Keratinocyte (primary cell): ENCODE measurements at regions not wholly inside any gene's neighbourhood (a gene's known extent, or its start where the extent isn't known, plus 50 kb on each side); places are given as distances from the start of the nearest gene placed in this dataset.
"Not testable (repeated sequence)": the region's sequence is repeated elsewhere in the genome, so short reads cannot be mapped to it uniquely, and the experiment has no call there.

Source experiments
- DNase-seq: peaks from one replicate; pipeline ENCODE4 v3.0.0-alpha.2; 2011; ENCODE audit warnings: low read depth, missing footprints, low spot score
- FAIRE-seq: peaks from 2 replicates; lab custom pipeline; 2011; peaks lifted over from hg19 to GRCh38; lab: Jason Lieb, UNC
- H2AFZ ChIP-seq: 2 replicates; pipeline ENCODE4 v1.6.0; 2012; ENCODE audit warnings: low read length, control low read depth, inconsistent platforms; ENCODE audit not compliant: control insufficient read depth
- H3K27ac ChIP-seq: 2 replicates; pipeline ENCODE4 v1.5.1; 2011; ENCODE audit warnings: low read length; ENCODE audit not compliant: control insufficient read depth, insufficient read depth
- H3K27me3 ChIP-seq: 3 replicates; pipeline ENCODE4 v1.6.0; 2011; ENCODE audit warnings: low read length; ENCODE audit not compliant: control insufficient read depth, insufficient read depth; ENCODE audit errors: extremely low read depth
- H3K36me3 ChIP-seq, 2 experiments: 2 replicates in 1 of 2; 3 replicates in 1 of 2; pipeline ENCODE4 v1.5.1; 2011; ENCODE audit warnings: low read length in 2 of 2, mild to moderate bottlenecking in 1 of 2; ENCODE audit not compliant: control insufficient read depth in 2 of 2, insufficient read depth in 2 of 2; ENCODE audit errors: extremely low read depth in 1 of 2
- H3K4me1 ChIP-seq: 3 replicates; pipeline ENCODE4 v1.5.1; 2011; ENCODE audit warnings: low read length; ENCODE audit not compliant: control insufficient read depth, insufficient read depth; ENCODE audit errors: extremely low read depth
- H3K4me2 ChIP-seq: 3 replicates; pipeline ENCODE4 v1.6.0; 2011; ENCODE audit warnings: low read depth, low read length; ENCODE audit not compliant: control insufficient read depth, insufficient read depth; ENCODE audit errors: extremely low read depth
- H3K4me3 ChIP-seq, 3 experiments: fragments of 200-600 bp in 1 of 3; sonication (generic) in 1 of 3; 2 replicates in 2 of 3; 3 replicates in 1 of 3; pipeline ENCODE4 v1.5.1; 2011 to 2016; ENCODE audit warnings: low read length in 3 of 3, mild to moderate bottlenecking in 3 of 3, control low read depth in 2 of 3, inconsistent platforms in 1 of 3, low read depth in 1 of 3, mixed read lengths in 1 of 3, mixed run types in 1 of 3, moderate library complexity in 1 of 3; ENCODE audit not compliant: control insufficient read depth in 2 of 3, insufficient read depth in 2 of 3; ENCODE audit errors: extremely low read depth in 1 of 3
- H3K79me2 ChIP-seq: 2 replicates; pipeline ENCODE4 v1.6.0; 2012; ENCODE audit warnings: low read length; ENCODE audit not compliant: control insufficient read depth, insufficient read depth
- H3K9ac ChIP-seq: 3 replicates; pipeline ENCODE4 v1.6.0; 2011; ENCODE audit warnings: low read length; ENCODE audit not compliant: control insufficient read depth, insufficient read depth; ENCODE audit errors: extremely low read depth
- H3K9me1 ChIP-seq: 3 replicates; pipeline ENCODE4 v1.6.0; 2011; ENCODE audit warnings: low read length; ENCODE audit not compliant: control insufficient read depth, insufficient read depth; ENCODE audit errors: extremely low read depth
- H3K9me3 ChIP-seq: 2 replicates; pipeline ENCODE4 v1.5.1; 2012; ENCODE audit warnings: low read depth, low read length; ENCODE audit not compliant: control insufficient read depth
- H4K20me1 ChIP-seq: 3 replicates; pipeline ENCODE4 v1.6.0; 2011; ENCODE audit warnings: low read length; ENCODE audit not compliant: control insufficient read depth, insufficient read depth; ENCODE audit errors: extremely low read depth
- dilution Hi-C: fragments of 300-500 bp; cut with MboI; formaldehyde crosslinking; loops from one replicate; pipeline ENCODE4 v1.7.0; 2020; ENCODE audit warnings: low sequenced_read_pairs; ENCODE audit not compliant: extremely low pct_ligation_motif_present
- TF ChIP-seq, protein P1 (sequence below), 3 experiments: IDR thresholded peaks in 1 of 3; conservative IDR thresholded peaks in 1 of 3; optimal IDR thresholded peaks in 1 of 3; 2 replicates in 2 of 3; 3 replicates in 1 of 3; pipeline versions ENCODE3 to v1.5.1; 2011; ENCODE audit warnings: low read length in 3 of 3, mild to moderate bottlenecking in 3 of 3, moderate library complexity in 2 of 3, control low read depth in 1 of 3, inconsistent platforms in 1 of 3; ENCODE audit not compliant: insufficient read depth in 2 of 3; ENCODE audit errors: extremely low read depth in 1 of 3

DNA sequence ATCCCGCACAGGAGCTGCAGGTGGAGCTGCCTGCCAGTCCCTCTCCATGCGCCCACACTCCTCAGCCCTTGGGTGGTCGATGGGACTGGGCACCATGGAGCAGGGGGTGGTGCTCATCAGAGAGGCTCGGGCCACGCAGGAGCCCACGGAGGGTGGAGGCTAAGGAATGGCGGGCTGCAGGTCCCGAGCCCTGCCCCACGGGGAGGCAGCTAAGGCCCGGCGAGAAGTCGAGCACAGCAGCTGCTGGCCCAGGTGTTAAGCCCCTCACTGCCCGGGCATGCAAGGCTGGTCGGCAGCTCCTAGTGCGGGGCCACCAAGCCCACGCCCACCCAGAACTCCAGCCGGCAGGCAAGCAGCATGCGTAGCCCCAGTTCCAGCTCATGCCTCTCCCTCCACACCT is 80.2 kb downstream of the DEFB131A start:
- DNase-seq, H3K4me2 ChIP-seq, H4K20me1 ChIP-seq, H3K36me3 ChIP-seq, H3K27ac ChIP-seq, FAIRE-seq, H3K9me1 ChIP-seq, H3K79me2 ChIP-seq, H3K27me3 ChIP-seq, H3K9ac ChIP-seq, dilution Hi-C loops, H3K9me3 ChIP-seq, H3K4me1 ChIP-seq, H2AFZ ChIP-seq, H3K4me3 ChIP-seq: not testable (repeated sequence)

DNA sequence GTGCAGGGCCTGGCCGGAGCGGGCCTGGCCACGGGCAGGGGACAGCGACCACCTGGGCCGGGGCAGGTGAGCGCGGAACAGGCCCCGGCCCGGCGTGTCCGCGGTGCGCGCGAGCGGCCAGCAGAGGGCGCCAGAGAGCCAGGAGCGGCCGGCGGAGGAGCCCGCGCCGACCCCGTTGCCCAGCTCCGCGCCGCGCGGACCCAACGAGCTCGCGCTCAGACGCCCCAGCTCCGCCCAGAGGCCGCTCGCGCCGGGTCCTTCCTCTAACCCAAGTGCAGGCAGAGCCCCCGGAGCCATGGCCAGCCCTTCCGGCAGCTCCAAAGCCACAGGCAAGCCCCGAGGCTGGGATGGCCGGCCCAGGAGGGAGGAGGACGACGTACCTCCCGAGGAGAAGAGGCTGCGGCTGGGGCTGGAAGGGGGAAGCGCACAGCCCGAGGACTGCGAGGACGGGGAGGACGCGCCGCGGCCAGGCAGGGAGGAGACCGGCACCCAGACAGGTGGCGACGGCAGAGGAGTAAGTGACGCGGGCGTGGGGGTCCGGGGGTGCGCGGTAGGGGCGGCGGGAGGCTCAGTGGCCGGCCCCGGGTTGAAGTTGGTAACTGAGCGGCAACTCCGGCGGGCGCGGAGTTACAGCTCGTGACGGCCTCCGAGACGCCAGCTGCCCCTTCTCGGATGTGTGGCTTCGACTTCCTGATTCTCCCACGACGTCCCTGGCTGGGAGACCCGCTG is 88.1 kb downstream of the DEFB131A start:
- not testable (repeated sequence) for H3K79me2 ChIP-seq, H3K27ac ChIP-seq, FAIRE-seq

DNA sequence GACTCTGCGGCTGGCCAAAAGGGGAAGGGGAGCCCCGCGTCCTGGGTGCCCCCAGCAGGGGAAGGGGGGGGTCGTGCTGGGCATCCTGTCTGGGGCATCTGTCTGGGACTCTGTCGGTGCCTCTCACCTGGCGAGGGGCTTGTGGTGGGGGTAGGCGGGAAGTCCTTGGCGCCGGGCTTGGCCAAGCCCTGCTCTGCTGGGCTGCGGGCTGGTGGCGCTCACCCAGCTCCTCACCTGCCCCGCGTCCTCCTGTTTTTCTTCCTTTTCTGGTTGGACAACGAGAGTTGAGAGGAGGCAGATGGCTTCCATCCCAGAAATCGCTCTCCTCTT is 88.6 kb downstream of the DEFB131A start:
- H4K20me1 ChIP-seq, H3K4me2 ChIP-seq, H3K9ac ChIP-seq, DNase-seq, H3K27ac ChIP-seq, H3K4me1 ChIP-seq, H3K36me3 ChIP-seq, H3K27me3 ChIP-seq, H3K4me3 ChIP-seq, dilution Hi-C loops, H2AFZ ChIP-seq, FAIRE-seq, H3K9me3 ChIP-seq, H3K79me2 ChIP-seq, H3K9me1 ChIP-seq: not testable (repeated sequence)

More for the DNA sequence above, 88.1 kb downstream of the DEFB131A start:
- H4K20me1 ChIP-seq, H3K4me1 ChIP-seq, dilution Hi-C loops, H3K36me3 ChIP-seq, DNase-seq, H3K9me3 ChIP-seq, H3K9ac ChIP-seq, H3K9me1 ChIP-seq, H3K27me3 ChIP-seq: not testable (repeated sequence)
- TF ChIP-seq, protein P1, sequence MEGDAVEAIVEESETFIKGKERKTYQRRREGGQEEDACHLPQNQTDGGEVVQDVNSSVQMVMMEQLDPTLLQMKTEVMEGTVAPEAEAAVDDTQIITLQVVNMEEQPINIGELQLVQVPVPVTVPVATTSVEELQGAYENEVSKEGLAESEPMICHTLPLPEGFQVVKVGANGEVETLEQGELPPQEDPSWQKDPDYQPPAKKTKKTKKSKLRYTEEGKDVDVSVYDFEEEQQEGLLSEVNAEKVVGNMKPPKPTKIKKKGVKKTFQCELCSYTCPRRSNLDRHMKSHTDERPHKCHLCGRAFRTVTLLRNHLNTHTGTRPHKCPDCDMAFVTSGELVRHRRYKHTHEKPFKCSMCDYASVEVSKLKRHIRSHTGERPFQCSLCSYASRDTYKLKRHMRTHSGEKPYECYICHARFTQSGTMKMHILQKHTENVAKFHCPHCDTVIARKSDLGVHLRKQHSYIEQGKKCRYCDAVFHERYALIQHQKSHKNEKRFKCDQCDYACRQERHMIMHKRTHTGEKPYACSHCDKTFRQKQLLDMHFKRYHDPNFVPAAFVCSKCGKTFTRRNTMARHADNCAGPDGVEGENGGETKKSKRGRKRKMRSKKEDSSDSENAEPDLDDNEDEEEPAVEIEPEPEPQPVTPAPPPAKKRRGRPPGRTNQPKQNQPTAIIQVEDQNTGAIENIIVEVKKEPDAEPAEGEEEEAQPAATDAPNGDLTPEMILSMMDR (optimal IDR thresholded peaks at IDR 0.05 in 1 of 3, IDR thresholded peaks at IDR 0.05 in 1 of 3, conservative IDR thresholded peaks at IDR 0.05 in 1 of 3; ENCODE audit: extremely low read depth in 1 of 3, insufficient read depth in 2 of 3, low read length in 3 of 3): peak in 2 of 3 experiments; percentile 50 to 61
- H3K4me3 ChIP-seq: peak overlapping the region; percentile 40 to 64 (median 46)
- H2AFZ ChIP-seq: peak overlapping the region; percentile 77
- H3K4me2 ChIP-seq: peak overlapping the region; percentile 79

DNA sequence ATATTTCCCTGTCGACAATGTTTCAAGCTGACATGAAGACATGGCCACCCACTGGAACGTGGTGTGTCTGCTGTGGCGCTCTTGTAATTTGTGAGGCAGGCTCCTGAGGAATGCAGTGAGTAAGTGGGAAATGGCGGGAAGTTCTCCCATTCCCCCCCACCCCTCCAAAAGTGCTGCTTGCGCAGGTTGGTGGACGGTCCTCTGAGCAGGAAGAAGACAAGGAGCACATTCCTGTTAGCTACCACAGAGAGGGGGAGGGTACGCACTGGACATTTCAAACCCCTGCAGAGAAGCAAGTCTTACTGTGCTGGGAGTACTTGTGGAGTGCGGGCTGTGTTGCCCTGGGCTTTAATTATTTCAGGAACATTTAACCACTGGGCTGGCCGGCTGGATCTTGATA is 92.9 kb downstream of the DEFB131A start:
- H3K9me1 ChIP-seq, H3K9me3 ChIP-seq, H2AFZ ChIP-seq, H3K27me3 ChIP-seq, dilution Hi-C loops, DNase-seq, FAIRE-seq, H3K4me1 ChIP-seq, H3K79me2 ChIP-seq, H3K4me2 ChIP-seq, H3K9ac ChIP-seq, H4K20me1 ChIP-seq, H3K36me3 ChIP-seq, H3K27ac ChIP-seq, H3K4me3 ChIP-seq: not testable (repeated sequence)
